Tibial artery (tissue), 4 donors: ENCODE measurements at regions not wholly inside any gene's neighbourhood (a gene's known extent, or its start where the extent isn't known, plus 50 kb on each side); places are given as distances from the start of the nearest gene placed in this dataset.

Experiments used
- DNase-seq, 2 donors: peaks; one replicate each; pipeline ENCODE4 v3.0.0-alpha.2; 2019
- H3K27ac ChIP-seq, 2 donors: fragments of 200-600 bp; sonication (generic) in 1 of 2; 1 replicate in 1 of 2; 2 replicates in 1 of 2; pipeline ENCODE4 v1.5.1; 2018 to 2019; ENCODE audit warnings: mild to moderate bottlenecking in 1 of 2
- H3K27me3 ChIP-seq, 2 donors: fragments of 200-600 bp; sonication (generic) in 1 of 2; one replicate each; pipeline versions ENCODE4 v1.5.1 to v1.6.0; 2016 to 2019
- H3K36me3 ChIP-seq, 3 donors: fragments of 200-600 bp; sonication (generic) in 2 of 3; one replicate each; pipeline ENCODE4 v1.5.1; 2016 to 2019; ENCODE audit warnings: mild to moderate bottlenecking in 2 of 3
- H3K4me1 ChIP-seq, 4 donors: fragments of 200-600 bp; sonication (generic) in 2 of 4; 1 replicate in 3 of 4; 2 replicates in 1 of 4; pipeline ENCODE4 v1.5.1; 2016 to 2019
- H3K4me3 ChIP-seq, 2 donors: fragments of 200-600 bp; sonication (generic) in 1 of 2; 1 replicate in 1 of 2; 2 replicates in 1 of 2; pipeline ENCODE4 v1.5.1; 2018 to 2019; ENCODE audit warnings: mild to moderate bottlenecking in 2 of 2
- H3K9me3 ChIP-seq, 3 donors: fragments of 200-600 bp; sonication (generic) in 1 of 3; one replicate each; pipeline ENCODE4 v1.5.1; 2016 to 2019
- CTCF ChIP-seq, 2 experiments: fragments of 200-600 bp in 1 of 2; fragments of 450-650 bp in 1 of 2; IDR thresholded peaks; one replicate each; pipeline ENCODE4 v1.5.1; 2017 to 2019; ENCODE audit warnings: antibody characterized with exemption in 2 of 2, mild to moderate bottlenecking in 1 of 2, moderate library complexity in 1 of 2
- intact Hi-C: fragments of 100-400 bp; cut with DNase I; formaldehyde crosslinking; loops from one replicate; pipeline ENCODE4 v1.15.0; 2023; ENCODE audit warnings: low total_unique reads

DNA sequence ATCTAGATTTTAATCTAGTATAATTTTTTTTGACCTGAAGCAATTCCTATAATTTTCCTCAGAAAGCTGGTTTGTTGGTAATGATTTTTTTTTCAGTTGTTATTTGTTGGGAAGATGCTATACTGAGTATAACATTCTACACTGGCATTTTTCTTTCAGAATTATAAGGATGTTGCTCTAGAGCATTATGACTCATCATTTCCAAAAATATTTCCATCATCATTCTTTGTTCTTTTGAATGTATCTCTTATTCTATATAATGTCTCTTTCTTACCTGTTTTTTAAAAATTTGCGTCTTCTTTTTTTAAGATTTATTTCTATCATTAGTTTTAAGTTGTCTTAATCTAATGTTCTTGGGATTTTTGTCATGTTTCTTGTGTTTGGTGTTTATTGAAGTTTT lies 356.5 kb upstream of the KCND2 start:
- Histone ChIP-seq H3K27me3 (no peaks in the 10 kb centered on the region), H3K4me1 (no peaks in the 10 kb centered on the region), H3K4me3 (no peak overlapping the region), H3K9me3 (no peaks in the 10 kb centered on the region), H3K36me3 (no peaks in the 10 kb centered on the region), H3K27ac (no peak overlapping the region)
- intact Hi-C loops, result no loop called here
- no peak for TF ChIP-seq CTCF (IDR thresholded peaks at IDR 0.05)
- DNase-seq, result no peak

GRCh38 chr7:119918185-119918584 lies 354.8 kb upstream of the KCND2 start:
- intact Hi-C loops, result no loop called here
- H3K27ac ChIP-seq, result no peak overlapping the region
- no peaks in the 10 kb centered on the region for H3K36me3 ChIP-seq
- no peak overlapping the region for H3K4me3 ChIP-seq
- DNase-seq, result no peak
- no peaks in the 10 kb centered on the region for H3K9me3 ChIP-seq
- no peaks in the 10 kb centered on the region for H3K4me1 ChIP-seq
- H3K27me3 ChIP-seq, result no peaks in the 10 kb centered on the region
- no peak for TF ChIP-seq CTCF (IDR thresholded peaks at IDR 0.05)

- Histone ChIP-seq H3K36me3 (no peaks in the 10 kb centered on the region), H3K27me3 (no peaks in the 10 kb centered on the region), H3K4me1 (no peaks in the 10 kb centered on the region), H3K27ac (no peak overlapping the region), H3K9me3 (no peaks in the 10 kb centered on the region), H3K4me3 (no peak overlapping the region)
- DNase-seq, result no peak
- intact Hi-C loops, result no loop called here
- no peak for TF ChIP-seq CTCF (IDR thresholded peaks at IDR 0.05)
These were observed 353.0 kb upstream of the KCND2 start for GRCh38 chr7:119919986-119920385.

DNA sequence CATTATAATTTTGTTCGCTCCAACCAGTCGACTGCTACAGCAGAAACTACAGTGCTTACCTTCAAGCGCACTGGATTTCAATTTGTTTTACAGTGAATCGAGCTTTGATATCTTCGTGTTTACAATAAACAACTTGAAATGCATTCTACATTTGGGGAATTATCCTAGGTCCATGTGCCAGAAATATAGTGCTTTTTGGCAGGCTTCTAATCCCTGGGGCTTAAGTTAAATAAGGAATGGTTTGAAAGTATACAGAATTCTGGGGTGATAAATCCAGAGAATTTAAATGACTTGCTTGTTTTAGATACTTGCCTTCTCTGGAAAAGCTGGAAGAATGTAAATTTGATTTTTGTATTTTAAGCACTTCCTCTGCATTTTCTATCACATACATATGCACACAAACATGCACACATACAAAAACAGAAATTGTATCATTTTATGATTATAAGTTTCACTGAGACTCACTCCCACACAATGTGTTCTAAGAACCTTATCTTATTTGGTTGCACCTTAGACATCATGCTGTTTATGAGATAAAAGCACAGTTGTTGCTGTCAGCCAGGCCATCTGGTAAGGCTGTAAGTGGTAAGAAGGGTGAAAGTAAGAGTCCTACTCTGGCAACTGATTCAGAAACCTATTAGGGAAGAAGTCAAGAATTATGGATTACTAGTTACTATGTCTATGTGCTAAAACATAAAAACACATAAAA lies 347.2 kb upstream of the KCND2 start:
- Histone ChIP-seq H3K27ac (no peak overlapping the region), H3K4me3 (no peak overlapping the region), H3K36me3 (no peaks in the 10 kb centered on the region), H3K27me3 (no peaks in the 10 kb centered on the region), H3K4me1 (no peaks in the 10 kb centered on the region), H3K9me3 (no peaks in the 10 kb centered on the region)
- intact Hi-C loops, result no loop called here
- no peak for DNase-seq
- no peak for TF ChIP-seq CTCF (IDR thresholded peaks at IDR 0.05)

DNA sequence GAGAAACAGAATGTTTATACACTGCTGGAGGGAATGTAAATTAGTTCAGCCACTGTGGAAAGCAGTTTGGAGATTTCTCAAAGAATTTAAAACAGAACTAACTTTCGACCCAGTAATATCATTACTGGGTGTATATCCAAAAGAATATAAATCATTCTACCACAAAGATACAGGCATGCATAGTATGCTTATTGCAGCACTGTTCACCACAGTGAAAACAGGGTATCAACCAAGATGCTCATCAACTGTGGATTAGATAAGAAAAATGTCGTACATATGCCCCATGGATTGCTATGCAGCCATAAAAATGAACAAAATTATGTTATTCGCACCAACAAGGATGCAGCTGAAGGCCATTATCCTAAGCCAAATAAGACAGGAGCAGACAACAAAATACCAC lies 343.1 kb upstream of the KCND2 start:
- intact Hi-C loops, result no loop called here
- no peaks in the 10 kb centered on the region for H3K9me3 ChIP-seq
- no peak overlapping the region for H3K4me3 ChIP-seq
- no peaks in the 10 kb centered on the region for H3K4me1 ChIP-seq
- H3K27me3 ChIP-seq, result no peaks in the 10 kb centered on the region
- DNase-seq, result no peak
- H3K27ac ChIP-seq, result no peak overlapping the region
- H3K36me3 ChIP-seq, result no peaks in the 10 kb centered on the region
- no peak for TF ChIP-seq CTCF (IDR thresholded peaks at IDR 0.05)
